SK-N-SH treated with all-trans-retinoic acid at 6 μM for 48 hours (cell line): ENCODE measurements at regions not wholly inside any gene's neighbourhood (a gene's known extent, or its start where the extent isn't known, plus 50 kb on each side); places are given as distances from the start of the nearest gene placed in this dataset.

Experiments
- TSHZ2 ChIP-seq: fragments of 250-450 bp; sonication (Bioruptor Pico); IDR thresholded peaks from 2 replicates; pipeline ENCODE4 v1.5.0; 2020; ENCODE audit warnings: mild to moderate bottlenecking, moderate library complexity
- ZNF8 ChIP-seq: fragments of 450-650 bp; formaldehyde crosslinking; IDR thresholded peaks from 2 replicates; pipeline ENCODE4 v1.5.0; 2020; ENCODE audit warnings: mild to moderate bottlenecking, moderate library complexity

DNA sequence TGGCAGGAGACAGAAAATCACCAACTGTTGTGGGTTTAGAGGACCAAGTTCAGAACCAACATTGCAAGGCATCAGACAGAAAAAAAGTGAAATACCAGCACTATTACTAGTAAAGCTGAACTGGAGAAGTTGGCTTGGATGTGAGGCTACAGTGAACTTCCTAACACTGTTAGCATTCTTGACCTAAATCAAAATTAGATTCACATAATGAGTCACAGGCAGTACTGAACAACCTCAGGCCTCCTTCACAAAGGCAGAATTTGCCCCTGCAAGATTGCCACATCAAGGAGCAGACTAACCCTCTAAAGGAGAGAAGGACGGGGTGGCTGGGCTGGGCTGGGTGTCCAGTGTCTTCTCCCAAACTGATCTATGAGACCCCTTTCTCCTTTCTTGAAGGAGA is 539.7 kb downstream of the SNAPC1 start:
- TF ChIP-seq TSHZ2 (CRISPR knock-in tag), result no peak
- no peak for TF ChIP-seq ZNF8 (CRISPR knock-in tag)
